ENCODE measurements at regions not wholly inside any gene's neighbourhood (a gene's known extent, or its start where the extent isn't known, plus 50 kb on each side); places are given as distances from the start of the nearest gene placed in this dataset.

DNA sequence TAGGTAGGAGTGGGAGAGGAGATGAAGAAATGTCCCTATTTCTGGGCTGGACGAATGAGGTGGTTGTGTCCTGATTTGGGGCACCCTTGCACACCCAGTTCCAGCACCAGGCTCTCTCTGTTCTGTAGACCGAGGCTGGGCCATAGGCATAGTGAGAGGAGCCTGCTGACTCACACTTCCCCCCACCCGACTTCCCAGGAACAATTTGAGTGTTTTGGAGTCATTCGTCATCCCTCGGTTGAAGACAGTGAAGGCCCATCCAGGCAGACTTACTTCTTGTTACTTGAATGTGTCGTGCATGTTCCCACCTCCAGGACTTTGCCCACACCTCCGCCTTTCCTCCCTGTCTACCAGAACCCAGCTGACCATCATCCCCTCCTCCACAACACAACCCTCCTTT, 179.1 kb downstream of the HAUS1 start:
- Mint-ChIP-seq H3K4me1 (ENCODE audit: low read depth) (peaks cover 7% of the 10 kb centered on the region), H3K4me3 (no peak overlapping the region), H3K9me3 (no peaks in the 10 kb centered on the region), H3K27me3 (ENCODE audit: low read depth) (no peaks in the 10 kb centered on the region), H3K36me3 (ENCODE audit: low read depth) (no peaks in the 10 kb centered on the region), H3K27ac (no peak overlapping the region)

DNA sequence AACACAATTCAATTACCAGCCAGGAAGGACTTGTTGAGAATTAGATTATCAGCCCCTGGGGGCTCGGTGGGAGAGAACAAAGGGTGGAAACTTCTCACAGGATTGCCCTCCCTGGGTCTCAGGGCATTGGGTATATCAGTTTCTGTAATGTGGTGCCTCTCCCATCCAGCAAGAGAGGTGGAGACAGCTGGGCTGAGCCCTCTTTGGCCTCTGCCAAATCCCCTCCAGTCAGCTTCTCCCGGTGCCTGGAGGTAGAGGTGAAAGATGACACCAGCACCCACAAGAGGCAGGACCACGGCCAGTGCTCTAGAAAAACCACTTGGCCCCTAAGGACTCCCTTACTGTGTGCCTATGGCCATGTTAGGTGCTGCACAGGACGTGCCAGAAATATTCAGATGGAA, 179.7 kb downstream of the HAUS1 start:
- H3K27ac Mint-ChIP-seq, result no peak overlapping the region
- H3K27me3 Mint-ChIP-seq (ENCODE audit: low read depth), result no peaks in the 10 kb centered on the region
- no peaks in the 10 kb centered on the region for H3K36me3 Mint-ChIP-seq (ENCODE audit: low read depth)
- H3K4me1 Mint-ChIP-seq (ENCODE audit: low read depth), result peaks cover under 1% of the 10 kb centered on the region
- H3K4me3 Mint-ChIP-seq, result no peak overlapping the region
- no peaks in the 10 kb centered on the region for H3K9me3 Mint-ChIP-seq

DNA sequence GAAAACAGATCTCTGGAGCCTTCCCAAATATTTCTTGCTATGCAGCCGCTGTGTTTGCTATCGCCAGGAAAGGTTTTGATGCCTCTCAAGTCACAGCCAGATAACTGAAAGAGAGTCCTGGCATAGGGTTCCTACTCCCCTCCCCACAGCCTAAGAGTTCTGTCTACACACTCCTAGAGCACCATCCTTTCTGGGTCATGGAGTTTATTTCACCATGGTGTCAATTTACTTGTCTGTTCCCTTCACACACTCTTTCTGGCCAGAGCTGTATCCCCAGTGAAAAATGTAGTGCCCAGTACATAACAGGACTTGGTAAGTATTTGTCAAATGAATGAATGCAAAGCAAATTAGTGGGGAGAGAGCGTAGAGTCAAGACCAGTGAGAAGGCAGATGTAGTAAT, 185.3 kb downstream of the HAUS1 start:
- Mint-ChIP-seq H3K4me3 (no peak overlapping the region), H3K36me3 (ENCODE audit: low read depth) (no peaks in the 10 kb centered on the region), H3K27ac (no peak overlapping the region), H3K9me3 (no peaks in the 10 kb centered on the region), H3K4me1 (ENCODE audit: low read depth) (no peaks in the 10 kb centered on the region), H3K27me3 (ENCODE audit: low read depth) (no peaks in the 10 kb centered on the region)

DNA sequence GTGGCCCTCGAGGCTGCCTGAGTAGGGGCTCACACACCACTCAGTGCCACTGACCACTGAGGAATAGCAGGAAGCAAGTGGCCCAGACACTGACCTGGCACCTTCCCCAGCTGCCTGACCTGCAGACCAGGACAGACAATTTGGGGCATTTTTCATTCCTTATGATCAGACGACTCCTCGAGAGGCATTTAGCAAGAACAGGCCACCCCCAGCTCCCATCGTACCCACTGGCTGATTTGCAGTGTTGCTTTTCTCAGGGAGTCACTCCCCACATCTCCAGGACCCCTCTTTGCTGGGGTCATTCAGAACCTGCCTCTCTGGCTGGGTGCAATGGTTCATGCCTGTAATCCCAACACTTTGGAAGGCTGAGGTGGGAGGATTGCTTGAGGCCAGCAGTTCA, 185.7 kb downstream of the HAUS1 start:
- Mint-ChIP-seq H3K27ac (no peak overlapping the region), H3K4me1 (ENCODE audit: low read depth) (no peaks in the 10 kb centered on the region), H3K4me3 (no peak overlapping the region), H3K9me3 (no peaks in the 10 kb centered on the region), H3K36me3 (ENCODE audit: low read depth) (no peaks in the 10 kb centered on the region), H3K27me3 (ENCODE audit: low read depth) (no peaks in the 10 kb centered on the region)

DNA sequence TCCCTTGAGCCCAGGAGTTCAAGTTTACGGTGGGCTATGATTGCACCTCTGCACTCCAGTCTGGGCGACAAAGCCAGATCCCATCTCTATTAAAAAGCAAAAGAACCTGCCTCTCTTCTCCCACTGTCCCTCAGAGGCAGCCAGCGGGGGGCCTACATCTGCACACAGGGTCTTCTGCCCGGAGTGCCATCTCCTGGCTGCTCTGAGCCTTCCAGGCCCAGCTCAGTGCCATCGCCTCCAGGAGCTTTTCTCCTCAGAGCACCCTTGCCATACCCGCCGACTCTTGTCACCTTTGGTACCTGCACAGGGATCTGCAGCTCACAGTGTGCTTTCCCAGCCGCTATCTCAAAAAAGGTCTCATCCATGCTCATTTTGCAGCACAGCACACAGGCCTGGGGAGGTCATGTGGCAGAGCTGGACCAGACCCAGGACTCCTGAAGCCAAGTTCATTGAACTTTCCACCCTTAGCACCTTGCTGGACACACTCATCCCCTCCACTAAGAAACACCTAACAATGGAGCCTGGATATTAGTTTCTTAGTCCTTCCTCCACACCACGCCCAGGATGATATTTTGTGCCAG, 186.3 kb downstream of the HAUS1 start:
- Mint-ChIP-seq H3K9me3 (no peaks in the 10 kb centered on the region), H3K4me1 (ENCODE audit: low read depth) (no peaks in the 10 kb centered on the region), H3K36me3 (ENCODE audit: low read depth) (peaks cover 1% of the 10 kb centered on the region), H3K27ac (no peak overlapping the region), H3K4me3 (no peak overlapping the region), H3K27me3 (ENCODE audit: low read depth) (no peaks in the 10 kb centered on the region)

DNA sequence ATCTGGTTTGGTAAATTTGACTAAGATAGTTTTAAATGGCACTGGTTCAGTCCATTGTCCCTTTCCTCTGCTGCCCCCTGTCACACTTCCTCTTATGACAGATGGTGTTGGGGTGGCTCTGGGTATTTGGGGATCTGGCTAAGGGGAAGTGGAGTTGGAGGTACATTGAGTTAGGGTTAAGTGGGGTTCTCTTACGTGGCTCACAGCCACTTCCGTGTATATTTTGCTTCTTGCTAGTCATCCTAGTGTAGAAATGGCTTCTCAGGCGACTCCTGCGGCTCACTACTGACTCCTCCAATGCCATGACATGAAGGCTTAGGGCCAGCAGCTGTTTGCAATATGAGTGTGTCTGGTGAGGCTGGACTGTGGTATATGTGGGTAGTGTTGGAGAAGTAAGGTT, 187.0 kb downstream of the HAUS1 start:
- no peak overlapping the region for H3K27ac Mint-ChIP-seq
- no peaks in the 10 kb centered on the region for H3K27me3 Mint-ChIP-seq (ENCODE audit: low read depth)
- H3K4me3 Mint-ChIP-seq, result no peak overlapping the region
- no peaks in the 10 kb centered on the region for H3K9me3 Mint-ChIP-seq
- peaks cover 2% of the 10 kb centered on the region for H3K36me3 Mint-ChIP-seq (ENCODE audit: low read depth)
- no peaks in the 10 kb centered on the region for H3K4me1 Mint-ChIP-seq (ENCODE audit: low read depth)

DNA sequence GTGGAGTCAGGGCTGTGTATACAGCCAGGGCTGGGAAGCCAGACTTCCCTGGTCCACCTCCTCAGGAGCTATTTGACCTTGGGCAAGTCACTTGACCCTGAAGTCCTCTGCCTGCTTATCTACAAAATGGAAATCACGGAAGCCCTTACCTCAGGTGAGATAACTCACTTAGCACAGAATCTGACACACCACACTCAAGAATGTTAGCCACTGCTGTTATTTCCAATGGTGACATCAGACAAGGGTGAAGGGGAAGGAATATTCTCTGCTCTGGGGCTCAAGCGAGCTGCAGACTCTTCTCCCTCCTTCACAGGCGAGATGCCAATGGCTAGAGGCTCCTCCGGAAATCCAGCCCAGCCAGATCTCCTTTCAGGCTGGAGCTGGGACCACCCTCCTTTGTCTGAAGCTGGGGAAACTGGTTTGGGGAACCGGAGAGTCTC, 189.6 kb downstream of the HAUS1 start:
- Mint-ChIP-seq H3K4me3 (no peak overlapping the region), H3K4me1 (ENCODE audit: low read depth) (peaks cover 6% of the 10 kb centered on the region), H3K9me3 (no peaks in the 10 kb centered on the region), H3K36me3 (ENCODE audit: low read depth) (peaks cover 2% of the 10 kb centered on the region), H3K27ac (no peak overlapping the region), H3K27me3 (ENCODE audit: low read depth) (no peaks in the 10 kb centered on the region)

DNA sequence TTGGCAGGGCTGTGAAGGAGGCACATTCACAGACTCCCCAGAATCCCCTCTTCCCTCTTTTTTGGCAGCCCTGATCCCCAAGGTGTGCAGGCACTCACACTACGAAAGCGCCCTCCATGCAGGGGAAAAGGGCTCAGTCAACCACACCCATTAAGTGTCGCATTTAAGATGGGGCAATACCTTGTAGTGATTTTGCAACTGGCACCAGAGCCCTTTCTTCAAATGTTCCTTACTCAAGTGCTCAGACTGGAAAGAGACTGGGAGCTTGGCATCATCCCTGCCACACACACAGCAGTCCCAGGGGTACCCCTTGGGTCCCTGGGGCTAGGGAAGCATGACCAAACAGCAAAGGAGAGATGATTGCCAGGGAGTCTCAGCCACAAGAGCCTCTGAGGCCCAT, 190.1 kb downstream of the HAUS1 start:
- Mint-ChIP-seq H3K4me3 (no peak overlapping the region), H3K27ac (no peak overlapping the region), H3K9me3 (no peaks in the 10 kb centered on the region), H3K27me3 (ENCODE audit: low read depth) (peaks cover under 1% of the 10 kb centered on the region), H3K4me1 (ENCODE audit: low read depth) (peaks cover 6% of the 10 kb centered on the region), H3K36me3 (ENCODE audit: low read depth) (peaks cover 2% of the 10 kb centered on the region)

DNA sequence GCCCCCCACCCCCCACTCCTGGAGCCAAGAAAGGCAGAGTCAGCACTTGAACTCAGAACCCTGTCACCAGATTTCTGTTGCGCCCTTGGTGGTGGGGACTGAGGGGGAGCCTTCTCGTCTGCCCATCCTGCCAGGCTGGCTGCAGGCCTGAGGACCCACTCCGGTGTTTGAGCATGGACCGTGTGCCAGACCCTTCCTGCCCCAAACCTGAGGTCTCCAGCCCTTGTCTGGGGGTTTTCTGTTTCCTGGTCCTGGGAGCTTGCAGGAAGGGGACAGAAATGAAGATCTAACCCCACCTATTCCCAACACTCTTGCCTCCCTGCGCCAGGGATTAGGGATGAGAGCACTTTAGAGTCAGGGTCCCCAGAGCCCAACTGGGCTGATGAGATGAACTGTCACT, 190.6 kb downstream of the HAUS1 start:
- H3K36me3 Mint-ChIP-seq (ENCODE audit: low read depth), result peaks cover 2% of the 10 kb centered on the region
- H3K9me3 Mint-ChIP-seq, result no peaks in the 10 kb centered on the region
- H3K4me3 Mint-ChIP-seq, result no peak overlapping the region
- peaks cover 4% of the 10 kb centered on the region for H3K27me3 Mint-ChIP-seq (ENCODE audit: low read depth)
- no peak overlapping the region for H3K27ac Mint-ChIP-seq
- H3K4me1 Mint-ChIP-seq (ENCODE audit: low read depth), result peaks cover 6% of the 10 kb centered on the region

DNA sequence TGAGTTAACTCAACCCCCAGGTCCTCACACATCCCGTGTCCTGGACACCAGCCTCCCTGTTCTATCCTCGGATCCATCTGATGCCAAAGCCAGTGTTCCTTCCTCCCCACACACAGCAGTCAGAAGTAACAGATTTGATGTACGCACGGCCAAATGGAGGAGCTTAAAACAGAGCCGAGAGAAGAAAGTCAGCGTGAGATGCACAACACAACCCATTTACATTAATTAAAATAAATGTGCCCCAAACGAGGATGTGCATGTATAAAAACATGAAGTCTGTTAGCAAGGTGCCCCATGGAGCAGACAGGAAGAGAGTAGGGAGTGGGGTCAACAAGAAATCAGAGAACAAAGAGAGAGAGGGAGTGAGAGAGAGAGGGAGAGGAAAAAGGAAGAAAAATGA, 191.2 kb downstream of the HAUS1 start:
- Mint-ChIP-seq H3K9me3 (no peaks in the 10 kb centered on the region), H3K27me3 (ENCODE audit: low read depth) (peaks cover 4% of the 10 kb centered on the region), H3K27ac (no peak overlapping the region), H3K4me1 (ENCODE audit: low read depth) (peaks cover 6% of the 10 kb centered on the region), H3K4me3 (no peak overlapping the region), H3K36me3 (ENCODE audit: low read depth) (peaks cover 2% of the 10 kb centered on the region)

DNA sequence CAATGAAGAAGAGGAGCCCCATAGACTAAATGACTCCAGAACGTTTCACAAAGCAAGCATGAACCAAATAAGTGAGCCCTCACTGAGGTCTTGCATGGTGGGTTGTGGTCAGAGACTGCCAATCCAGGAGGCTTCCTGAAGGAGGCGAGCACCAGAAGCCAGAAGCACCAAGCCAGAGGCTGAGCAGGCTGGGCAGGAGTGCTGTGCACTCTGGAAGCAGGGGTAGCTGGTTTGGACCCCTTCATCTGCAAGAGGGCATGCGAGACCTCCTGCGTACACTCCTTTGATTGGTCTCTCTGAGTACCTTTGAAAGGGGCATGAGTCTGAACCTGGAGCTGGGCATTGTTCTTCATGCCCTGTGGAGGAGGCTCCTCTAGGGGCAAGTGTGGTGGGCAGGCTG, 192.5 kb downstream of the HAUS1 start:
- H3K27me3 Mint-ChIP-seq (ENCODE audit: low read depth), result peaks cover 10% of the 10 kb centered on the region
- H3K9me3 Mint-ChIP-seq, result no peaks in the 10 kb centered on the region
- peaks cover 2% of the 10 kb centered on the region for H3K36me3 Mint-ChIP-seq (ENCODE audit: low read depth)
- H3K4me3 Mint-ChIP-seq, result no peak overlapping the region
- H3K27ac Mint-ChIP-seq, result no peak overlapping the region
- H3K4me1 Mint-ChIP-seq (ENCODE audit: low read depth), result peaks cover 6% of the 10 kb centered on the region

DNA sequence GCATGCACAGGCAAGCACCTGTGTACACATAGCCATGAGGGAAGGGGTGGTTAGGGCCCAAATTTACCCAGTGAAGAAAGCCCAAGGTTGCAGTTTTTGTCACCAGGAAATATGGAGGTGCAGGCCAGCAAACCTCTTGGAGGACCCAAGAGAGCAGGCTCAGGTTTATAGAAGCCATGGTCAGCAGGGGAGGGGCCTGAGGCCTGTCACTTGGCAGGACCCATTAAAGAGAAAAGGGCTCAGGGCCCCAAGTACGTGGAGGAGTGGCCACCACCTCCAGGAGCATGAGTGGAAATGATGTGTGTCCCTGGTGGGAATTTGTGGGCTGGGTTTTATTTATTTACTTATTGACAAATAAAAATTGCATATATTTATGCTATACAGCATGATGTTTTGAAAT, 192.9 kb downstream of the HAUS1 start:
- H3K4me3 Mint-ChIP-seq, result no peak overlapping the region
- no peak overlapping the region for H3K27ac Mint-ChIP-seq
- H3K9me3 Mint-ChIP-seq, result no peaks in the 10 kb centered on the region
- H3K36me3 Mint-ChIP-seq (ENCODE audit: low read depth), result peaks cover 2% of the 10 kb centered on the region
- peaks cover 6% of the 10 kb centered on the region for H3K4me1 Mint-ChIP-seq (ENCODE audit: low read depth)
- peaks cover 10% of the 10 kb centered on the region for H3K27me3 Mint-ChIP-seq (ENCODE audit: low read depth)

DNA sequence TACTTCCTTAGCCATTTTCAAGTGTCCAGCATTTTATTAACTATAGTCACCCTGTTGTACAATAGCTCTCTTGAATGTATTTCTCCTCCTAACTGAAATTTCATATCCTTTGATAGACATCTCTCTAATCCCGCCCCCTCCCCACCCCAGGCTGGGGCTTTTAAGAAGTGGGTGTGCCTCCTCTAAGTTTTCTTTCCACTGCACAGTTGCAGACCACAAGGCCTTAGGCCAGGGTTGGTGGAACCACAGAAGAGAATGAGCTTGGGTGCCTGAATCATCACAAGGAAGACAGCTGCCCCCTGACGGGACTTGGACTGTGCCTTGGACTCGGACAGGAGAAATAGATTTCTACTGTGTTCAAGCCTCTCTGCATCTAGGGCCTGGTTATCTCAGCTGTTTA, 193.4 kb downstream of the HAUS1 start:
- Mint-ChIP-seq H3K4me3 (no peak overlapping the region), H3K27ac (no peak overlapping the region), H3K36me3 (ENCODE audit: low read depth) (peaks cover 2% of the 10 kb centered on the region)

DNA sequence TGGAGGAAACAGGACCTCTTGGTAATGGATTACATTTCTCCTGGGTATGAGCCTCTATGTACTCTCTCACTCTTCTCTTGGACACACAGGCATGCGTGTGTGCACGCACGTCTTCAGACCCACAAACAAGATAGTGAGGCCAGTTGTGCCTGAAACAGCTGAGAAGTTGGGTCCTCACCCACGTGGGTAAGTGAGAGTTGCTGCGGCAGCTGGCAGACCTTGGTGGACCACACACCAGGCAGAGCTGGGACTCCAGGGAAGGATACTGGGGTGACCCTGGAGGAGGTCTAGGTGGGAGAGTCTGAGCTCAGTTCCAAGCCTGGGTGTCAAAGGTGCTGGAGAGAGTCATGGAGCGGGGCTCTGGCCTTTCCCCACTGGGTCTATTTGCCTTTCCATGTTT, 194.3 kb downstream of the HAUS1 start:
- peaks cover 10% of the 10 kb centered on the region for H3K27me3 Mint-ChIP-seq (ENCODE audit: low read depth)
- peaks cover 2% of the 10 kb centered on the region for H3K36me3 Mint-ChIP-seq (ENCODE audit: low read depth)
- no peak overlapping the region for H3K4me3 Mint-ChIP-seq
- no peak overlapping the region for H3K27ac Mint-ChIP-seq
- peaks cover 11% of the 10 kb centered on the region for H3K4me1 Mint-ChIP-seq (ENCODE audit: low read depth)
- no peaks in the 10 kb centered on the region for H3K9me3 Mint-ChIP-seq

More for the DNA sequence above, 193.4 kb downstream of the HAUS1 start:
- Mint-ChIP-seq H3K27me3 (ENCODE audit: low read depth) (peaks cover 10% of the 10 kb centered on the region), H3K4me1 (ENCODE audit: low read depth) (peaks cover 9% of the 10 kb centered on the region), H3K9me3 (no peaks in the 10 kb centered on the region)

DNA sequence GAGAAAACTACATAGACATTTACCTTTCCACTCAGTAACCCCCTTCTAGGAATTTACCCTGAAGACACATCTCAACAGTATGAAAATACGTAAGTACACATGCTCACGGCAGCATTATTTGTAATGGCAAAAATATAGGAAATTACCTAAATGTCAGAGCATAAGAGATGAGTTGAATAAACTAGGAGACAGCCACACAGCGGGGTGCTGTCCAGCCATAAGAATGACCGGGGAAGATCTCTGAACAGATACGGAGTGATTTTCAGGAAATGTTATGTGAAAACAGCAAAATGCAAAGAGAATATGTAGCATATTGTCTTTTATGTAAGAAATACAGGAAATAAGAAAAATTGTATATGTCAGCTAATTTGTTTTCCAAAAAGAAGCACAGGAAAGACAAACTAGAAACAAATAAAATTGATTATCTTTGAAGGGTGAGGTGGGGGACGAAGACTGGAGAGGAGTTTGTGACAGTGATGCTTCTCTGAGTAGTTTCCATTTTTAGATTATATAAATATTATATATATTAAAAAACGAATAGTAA, 195.4 kb downstream of the HAUS1 start:
- peaks cover 11% of the 10 kb centered on the region for H3K4me1 Mint-ChIP-seq (ENCODE audit: low read depth)
- no peak overlapping the region for H3K4me3 Mint-ChIP-seq
- no peaks in the 10 kb centered on the region for H3K9me3 Mint-ChIP-seq
- H3K36me3 Mint-ChIP-seq (ENCODE audit: low read depth), result peaks cover 2% of the 10 kb centered on the region
- H3K27ac Mint-ChIP-seq, result no peak overlapping the region
- peaks cover 10% of the 10 kb centered on the region for H3K27me3 Mint-ChIP-seq (ENCODE audit: low read depth)

DNA sequence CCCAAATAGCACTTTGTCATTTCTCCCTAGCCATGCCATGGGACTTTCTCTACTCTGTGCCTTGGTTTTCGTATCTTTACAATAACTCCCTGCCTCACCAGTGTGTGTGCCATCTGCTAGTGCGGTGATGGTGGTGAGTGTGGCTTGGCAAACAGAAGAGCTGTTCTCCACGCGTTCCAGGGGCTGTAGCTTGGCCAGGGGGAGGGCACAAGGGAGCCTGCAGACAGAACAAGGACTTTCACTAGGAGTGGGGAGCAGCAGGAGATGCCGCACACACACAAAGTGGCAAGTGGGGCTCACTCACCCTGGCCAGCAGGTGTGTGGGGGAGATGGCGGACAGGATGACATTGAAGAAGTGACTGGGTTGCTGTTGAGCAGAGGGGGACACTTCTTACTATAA, 196.9 kb downstream of the HAUS1 start:
- peaks cover 11% of the 10 kb centered on the region for H3K4me1 Mint-ChIP-seq (ENCODE audit: low read depth)
- H3K27me3 Mint-ChIP-seq (ENCODE audit: low read depth), result peaks cover 11% of the 10 kb centered on the region
- H3K27ac Mint-ChIP-seq, result no peak overlapping the region
- no peak overlapping the region for H3K4me3 Mint-ChIP-seq
- no peaks in the 10 kb centered on the region for H3K36me3 Mint-ChIP-seq (ENCODE audit: low read depth)
- H3K9me3 Mint-ChIP-seq, result peaks cover under 1% of the 10 kb centered on the region
